ENCODE measurements at regions not wholly inside any gene's neighbourhood (a gene's known extent, or its start where the extent isn't known, plus 50 kb on each side); places are given as distances from the start of the nearest gene placed in this dataset.

GRCh38 chrY:7458301-7459078 is 546.9 kb upstream of the AMELY start:
- WGBS, 2 donors: 17% methylated on average over 1 of the region's 1 CpG; no CpG with 5 or more reads in 1 of the 2 donors
- intact Hi-C loops (cut with DNase I; ENCODE audit: low total_unique reads): no loop called here
- TF ChIP-seq, protein P1, sequence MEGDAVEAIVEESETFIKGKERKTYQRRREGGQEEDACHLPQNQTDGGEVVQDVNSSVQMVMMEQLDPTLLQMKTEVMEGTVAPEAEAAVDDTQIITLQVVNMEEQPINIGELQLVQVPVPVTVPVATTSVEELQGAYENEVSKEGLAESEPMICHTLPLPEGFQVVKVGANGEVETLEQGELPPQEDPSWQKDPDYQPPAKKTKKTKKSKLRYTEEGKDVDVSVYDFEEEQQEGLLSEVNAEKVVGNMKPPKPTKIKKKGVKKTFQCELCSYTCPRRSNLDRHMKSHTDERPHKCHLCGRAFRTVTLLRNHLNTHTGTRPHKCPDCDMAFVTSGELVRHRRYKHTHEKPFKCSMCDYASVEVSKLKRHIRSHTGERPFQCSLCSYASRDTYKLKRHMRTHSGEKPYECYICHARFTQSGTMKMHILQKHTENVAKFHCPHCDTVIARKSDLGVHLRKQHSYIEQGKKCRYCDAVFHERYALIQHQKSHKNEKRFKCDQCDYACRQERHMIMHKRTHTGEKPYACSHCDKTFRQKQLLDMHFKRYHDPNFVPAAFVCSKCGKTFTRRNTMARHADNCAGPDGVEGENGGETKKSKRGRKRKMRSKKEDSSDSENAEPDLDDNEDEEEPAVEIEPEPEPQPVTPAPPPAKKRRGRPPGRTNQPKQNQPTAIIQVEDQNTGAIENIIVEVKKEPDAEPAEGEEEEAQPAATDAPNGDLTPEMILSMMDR (IDR thresholded peaks at IDR 0.05): no peak
- no peak for TF ChIP-seq POLR2A (IDR thresholded peaks at IDR 0.05)
- H3K4me3 ChIP-seq (ENCODE audit: low read depth, poor library complexity, severe bottlenecking): no peak overlapping the region
- no peak for DNase-seq (ENCODE audit: low spot score in 2 of 2)

DNA sequence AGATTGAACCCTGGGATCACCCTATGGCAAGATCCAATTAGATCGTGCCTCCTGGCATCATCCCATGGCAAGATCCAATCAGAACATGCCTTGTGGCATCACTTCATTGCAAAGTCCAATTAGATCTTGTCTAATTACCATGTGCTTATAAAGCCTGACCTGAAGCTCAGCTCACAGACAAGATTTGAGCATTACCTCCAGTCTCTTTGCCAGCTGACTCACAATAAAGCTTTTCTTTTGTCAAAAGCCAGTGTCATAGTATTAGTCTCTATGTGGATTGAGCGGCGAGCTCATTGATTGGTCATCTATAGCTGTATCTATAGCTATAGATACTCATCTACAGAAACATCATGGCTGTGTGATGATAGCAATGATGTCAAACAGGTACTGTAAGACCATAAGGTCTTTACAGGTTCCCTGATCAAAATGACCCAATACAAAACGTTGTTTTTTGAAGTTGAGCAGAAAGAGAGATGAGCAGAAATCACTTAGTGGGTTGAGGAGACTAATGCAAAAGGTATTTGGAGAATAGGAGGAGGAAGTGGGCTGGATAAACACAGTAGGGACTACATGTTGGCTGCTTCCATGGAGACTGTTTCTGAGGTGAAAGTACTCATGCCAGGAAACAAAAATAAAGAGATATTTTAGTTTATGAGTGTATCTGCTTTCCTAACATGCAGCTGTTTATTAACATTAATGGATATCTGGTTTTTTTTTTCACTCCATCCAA is 545.9 kb upstream of the AMELY start:
- WGBS, 2 donors: 42% methylated on average over 4 of the region's 4 CpGs; no CpG with 5 or more reads in 1 of the 2 donors
- no peak for DNase-seq (ENCODE audit: low spot score in 2 of 2)
- intact Hi-C loops (cut with DNase I; ENCODE audit: low total_unique reads): no loop called here
- TF ChIP-seq, protein P1 (IDR thresholded peaks at IDR 0.05): no peak
- no peak for TF ChIP-seq POLR2A (IDR thresholded peaks at IDR 0.05)
- H3K4me3 ChIP-seq (ENCODE audit: low read depth, poor library complexity, severe bottlenecking): no peak overlapping the region

- TF ChIP-seq POLR2A (IDR thresholded peaks at IDR 0.05): no peak
- TF ChIP-seq, protein P1 (IDR thresholded peaks at IDR 0.05): no peak
- intact Hi-C loops (cut with DNase I; ENCODE audit: low total_unique reads): no loop called here
- DNase-seq (ENCODE audit: low spot score in 2 of 2): no peak
- H3K4me3 ChIP-seq (ENCODE audit: low read depth, poor library complexity, severe bottlenecking): no peak overlapping the region
- WGBS, 2 donors: 67% methylated on average over 4 of the region's 4 CpGs; no CpG with 5 or more reads in 1 of the 2 donors
Observed at GRCh38 chrY:7455626-7456025, 544.1 kb upstream of the AMELY start.

GRCh38 chrY:7453336-7453735 is 541.8 kb upstream of the AMELY start:
- H3K4me3 ChIP-seq (ENCODE audit: low read depth, poor library complexity, severe bottlenecking): no peak overlapping the region
- no peak for DNase-seq (ENCODE audit: low spot score in 2 of 2)
- intact Hi-C loops (cut with DNase I; ENCODE audit: low total_unique reads): no loop called here
- TF ChIP-seq, protein P1 (IDR thresholded peaks at IDR 0.05): no peak
- no peak for TF ChIP-seq POLR2A (IDR thresholded peaks at IDR 0.05)
- 79% methylated on average over 5 of the region's 5 CpGs; no CpG with 5 or more reads in 1 of the 2 donors for WGBS, 2 donors

GRCh38 chrY:7452246-7452645 is 540.7 kb upstream of the AMELY start:
- intact Hi-C loops (cut with DNase I; ENCODE audit: low total_unique reads): no loop called here
- 97% methylated on average over 9 of the region's 9 CpGs; no CpG with 5 or more reads in 1 of the 2 donors for WGBS, 2 donors
- no peak for DNase-seq (ENCODE audit: low spot score in 2 of 2)

More at GRCh38 chrY:7452246-7452645, 540.7 kb upstream of the AMELY start:
- TF ChIP-seq, protein P1 (IDR thresholded peaks at IDR 0.05): no peak
- TF ChIP-seq POLR2A (IDR thresholded peaks at IDR 0.05): no peak
- no peak overlapping the region for H3K4me3 ChIP-seq (ENCODE audit: low read depth, poor library complexity, severe bottlenecking)
